OCI-LY7 (cell line): ENCODE measurements at regions not wholly inside any gene's neighbourhood (a gene's known extent, or its start where the extent isn't known, plus 50 kb on each side); places are given as distances from the start of the nearest gene placed in this dataset.

Source experiments
- BruUV-seq: library from RNA; stranded (reverse); fragments of 400-500 nt; replicated peaks from 2 replicates; lab custom pipeline; 2021; lab: Mats Ljungman, UMichigan
- CTCF ChIA-PET: fragments of 300-600 bp; sonication (Branson Sonifier 250); formaldehyde crosslinking; loops from one replicate; lab custom pipeline; 2022; ENCODE audit warnings: antibody characterized with exemption; ENCODE audit not compliant: unreplicated experiment; lab: Charles Lee
- POLR2A ChIA-PET: fragments of 300-600 bp; sonication (Branson Sonifier 250); formaldehyde crosslinking; loops from one replicate; lab custom pipeline; 2022; ENCODE audit warnings: antibody characterized with exemption; lab: Charles Lee
- DNase-seq: peaks from one replicate; pipeline ENCODE4 v3.0.0-alpha.2; 2015; ENCODE audit warnings: low spot score
- H2AFZ ChIP-seq: fragments of 200-600 bp; sonication (generic), shearing (Covaris generic); 2 replicates; pipeline ENCODE4 v1.6.1; 2014; ENCODE audit warnings: mild to moderate bottlenecking, antibody characterized with exemption, low read length, moderate library complexity
- H3K27ac ChIP-seq: fragments of 200-600 bp; sonication (generic); 2 replicates; pipeline ENCODE4 v1.5.1; 2014; ENCODE audit warnings: mixed run types, low read depth, mild to moderate bottlenecking, moderate library complexity, low read length, inconsistent platforms; ENCODE audit not compliant: poor library complexity, severe bottlenecking
- H3K36me3 ChIP-seq: fragments of 200-600 bp; sonication (generic); 2 replicates; pipeline ENCODE4 v1.6.1; 2014; ENCODE audit warnings: mild to moderate bottlenecking, antibody characterized with exemption, low read length, moderate library complexity, mixed read lengths; ENCODE audit not compliant: insufficient read depth
- H3K4me1 ChIP-seq: fragments of 200-600 bp; sonication (generic); 2 replicates; pipeline ENCODE4 v1.5.1; 2014; ENCODE audit warnings: mild to moderate bottlenecking, low read length; ENCODE audit not compliant: insufficient read depth, poor library complexity, severe bottlenecking
- H3K4me2 ChIP-seq: fragments of 200-600 bp; sonication (generic); 2 replicates; pipeline ENCODE4 v1.6.1; 2014; ENCODE audit warnings: mild to moderate bottlenecking, low read length
- H3K4me3 ChIP-seq: fragments of 200-600 bp; sonication (generic); 2 replicates; pipeline ENCODE4 v1.5.1; 2014; ENCODE audit warnings: mild to moderate bottlenecking, low read depth, low read length; ENCODE audit not compliant: poor library complexity, severe bottlenecking
- H3K79me2 ChIP-seq: fragments of 200-600 bp; sonication (generic); 2 replicates; pipeline ENCODE4 v1.6.1; 2016; ENCODE audit warnings: low read depth, mild to moderate bottlenecking, low read length, moderate library complexity, mixed read lengths; ENCODE audit not compliant: insufficient read depth
- H3K9me2 ChIP-seq: fragments of 200-600 bp; sonication (generic); 2 replicates; pipeline ENCODE4 v1.6.1; 2016; ENCODE audit warnings: mild to moderate bottlenecking, low read length, mixed read lengths; ENCODE audit not compliant: insufficient read depth
- H3K9me3 ChIP-seq: fragments of 200-600 bp; sonication (generic); 2 replicates; pipeline ENCODE4 v1.6.1; 2014; ENCODE audit warnings: mild to moderate bottlenecking, mixed run types, low read length, mixed read lengths
- H4K20me1 ChIP-seq: fragments of 200-600 bp; sonication (generic); 2 replicates; pipeline ENCODE4 v1.6.1; 2014; ENCODE audit warnings: mild to moderate bottlenecking, antibody characterized with exemption, low read length, moderate library complexity, mixed read lengths; ENCODE audit not compliant: insufficient read depth
- EZH2phosphoT487 ChIP-seq: fragments of 200-600 bp; sonication (generic); IDR thresholded peaks from 2 replicates; pipeline ENCODE4 v1.6.1; 2018; ENCODE audit warnings: low read depth, borderline replicate concordance, mild to moderate bottlenecking, mixed run types, antibody characterized with exemption, low read length, moderate library complexity, mixed read lengths
- intact Hi-C: fragments of 100-400 bp; cut with micrococcal nuclease; formaldehyde crosslinking; loops from one replicate; pipeline ENCODE4 v1.10.0; 2022; ENCODE audit not compliant: unreplicated experiment
- TF ChIP-seq, protein P1 (sequence below): fragments of 200-600 bp; sonication (generic); conservative IDR thresholded peaks from 2 replicates; pipeline ENCODE4 v1.5.1; 2014; ENCODE audit warnings: mild to moderate bottlenecking, antibody characterized with exemption, low read length, moderate library complexity, mixed read lengths

DNA sequence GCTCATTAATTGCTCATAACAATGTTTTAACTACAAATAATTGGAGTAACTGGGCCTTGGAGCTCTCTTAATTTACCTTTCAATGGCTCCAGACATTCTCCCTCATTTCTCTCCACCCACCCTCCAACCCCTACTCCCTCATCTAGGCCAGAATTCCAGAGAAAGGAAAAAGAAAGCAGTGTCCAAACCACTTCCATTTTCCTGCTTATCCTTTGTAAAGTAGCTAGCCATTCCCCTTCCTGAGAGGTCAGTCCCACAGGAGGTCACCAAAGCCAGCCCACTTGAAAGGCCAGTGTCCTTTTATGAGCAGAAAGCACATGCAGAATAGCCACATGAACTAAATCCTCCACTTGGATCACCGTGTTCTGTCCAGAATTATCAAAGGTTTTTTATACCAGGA, 404.8 kb upstream of the FAT3 start:
- no peak overlapping the region for H3K4me2 ChIP-seq
- H3K27ac ChIP-seq, result no peak overlapping the region
- H3K4me1 ChIP-seq, result no peaks in the 10 kb centered on the region
- ChIA-PET CTCF (no interaction called here), POLR2A (no interaction called here)
- no peak overlapping the region for H3K4me3 ChIP-seq
- no peaks in the 10 kb centered on the region for H3K9me3 ChIP-seq
- no peak overlapping the region for H2AFZ ChIP-seq
- TF ChIP-seq, protein P1, sequence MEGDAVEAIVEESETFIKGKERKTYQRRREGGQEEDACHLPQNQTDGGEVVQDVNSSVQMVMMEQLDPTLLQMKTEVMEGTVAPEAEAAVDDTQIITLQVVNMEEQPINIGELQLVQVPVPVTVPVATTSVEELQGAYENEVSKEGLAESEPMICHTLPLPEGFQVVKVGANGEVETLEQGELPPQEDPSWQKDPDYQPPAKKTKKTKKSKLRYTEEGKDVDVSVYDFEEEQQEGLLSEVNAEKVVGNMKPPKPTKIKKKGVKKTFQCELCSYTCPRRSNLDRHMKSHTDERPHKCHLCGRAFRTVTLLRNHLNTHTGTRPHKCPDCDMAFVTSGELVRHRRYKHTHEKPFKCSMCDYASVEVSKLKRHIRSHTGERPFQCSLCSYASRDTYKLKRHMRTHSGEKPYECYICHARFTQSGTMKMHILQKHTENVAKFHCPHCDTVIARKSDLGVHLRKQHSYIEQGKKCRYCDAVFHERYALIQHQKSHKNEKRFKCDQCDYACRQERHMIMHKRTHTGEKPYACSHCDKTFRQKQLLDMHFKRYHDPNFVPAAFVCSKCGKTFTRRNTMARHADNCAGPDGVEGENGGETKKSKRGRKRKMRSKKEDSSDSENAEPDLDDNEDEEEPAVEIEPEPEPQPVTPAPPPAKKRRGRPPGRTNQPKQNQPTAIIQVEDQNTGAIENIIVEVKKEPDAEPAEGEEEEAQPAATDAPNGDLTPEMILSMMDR, result no peak
- no peak for TF ChIP-seq EZH2phosphoT487
- H3K79me2 ChIP-seq, result no peaks in the 10 kb centered on the region
- no peaks in the 10 kb centered on the region for H4K20me1 ChIP-seq
- H3K9me2 ChIP-seq, result no peaks in the 10 kb centered on the region
- DNase-seq, result no peak
- intact Hi-C loops, result no loop called here
- no peaks in the 10 kb centered on the region for H3K36me3 ChIP-seq
- BruUV-seq, result no TSS peak

DNA sequence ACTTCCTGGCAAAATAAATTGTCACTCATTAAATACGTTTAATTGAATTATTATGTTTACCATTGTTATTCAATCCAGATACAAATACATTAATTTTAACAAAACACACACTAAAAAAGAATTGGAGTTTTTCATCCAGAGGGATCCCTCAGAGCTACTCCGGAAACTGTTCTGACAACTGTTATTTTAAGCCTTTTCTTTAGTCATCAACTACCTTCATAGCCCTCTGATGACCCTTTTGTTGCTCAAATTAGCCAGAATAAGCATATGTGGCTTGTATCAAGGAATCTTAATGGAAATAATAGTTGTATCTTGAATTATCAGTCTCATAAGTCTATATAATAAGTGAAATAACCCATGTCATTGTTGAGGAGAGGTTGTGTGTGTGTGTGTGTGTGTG, 405.4 kb upstream of the FAT3 start:
- H3K9me3 ChIP-seq, result no peaks in the 10 kb centered on the region
- intact Hi-C loops, result no loop called here
- H3K4me3 ChIP-seq, result no peak overlapping the region
- H3K27ac ChIP-seq, result no peak overlapping the region
- H3K4me1 ChIP-seq, result no peaks in the 10 kb centered on the region
- H2AFZ ChIP-seq, result no peak overlapping the region
- no peaks in the 10 kb centered on the region for H3K9me2 ChIP-seq
- H3K4me2 ChIP-seq, result no peak overlapping the region
- no peaks in the 10 kb centered on the region for H4K20me1 ChIP-seq
- no peak for DNase-seq
- no peaks in the 10 kb centered on the region for H3K79me2 ChIP-seq
- no TSS peak for BruUV-seq
- TF ChIP-seq EZH2phosphoT487, result no peak
- TF ChIP-seq, protein P1, result no peak
- ChIA-PET CTCF (no interaction called here), POLR2A (no interaction called here)
- H3K36me3 ChIP-seq, result no peaks in the 10 kb centered on the region

DNA sequence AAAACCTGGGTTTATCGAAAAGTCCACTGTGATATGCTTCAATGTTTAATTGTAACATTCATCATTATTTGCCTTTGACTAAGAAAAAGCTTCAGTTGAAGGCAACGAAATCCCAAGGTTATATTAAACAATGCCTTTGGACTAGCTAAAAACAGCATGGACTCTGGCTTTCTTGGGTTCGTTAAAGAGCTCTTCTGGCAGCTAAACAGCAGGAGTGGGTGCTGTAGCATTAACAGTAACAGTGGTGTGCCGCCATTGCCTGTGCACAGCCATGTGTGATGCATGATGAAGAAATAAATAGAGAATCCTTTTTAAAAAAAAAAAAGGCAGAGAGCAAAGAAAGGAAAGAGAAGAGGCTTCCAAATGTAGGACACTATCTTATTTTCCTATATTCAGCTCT, 406.6 kb upstream of the FAT3 start:
- Histone ChIP-seq H3K4me1 (no peaks in the 10 kb centered on the region), H3K9me2 (no peaks in the 10 kb centered on the region), H3K79me2 (no peaks in the 10 kb centered on the region), H3K4me3 (no peak overlapping the region), H3K27ac (no peak overlapping the region), H3K4me2 (no peak overlapping the region), H2AFZ (no peak overlapping the region), H4K20me1 (no peaks in the 10 kb centered on the region), H3K36me3 (no peaks in the 10 kb centered on the region), H3K9me3 (no peaks in the 10 kb centered on the region)
- BruUV-seq, result no TSS peak
- ChIA-PET POLR2A (interaction anchor here (1.0 kb wide), 1 partner anchor 13 kb away, joined by 3 read pairs; no protein-coding TSS in a partner anchor), CTCF (no interaction called here)
- intact Hi-C loops, result no loop called here
- DNase-seq, result no peak
- TF ChIP-seq, protein P1, result no peak
- no peak for TF ChIP-seq EZH2phosphoT487
